ENCODE measurements at regions not wholly inside any gene's neighbourhood (a gene's known extent, or its start where the extent isn't known, plus 50 kb on each side); places are given as distances from the start of the nearest gene placed in this dataset.

- TF ChIP-seq SIN3A (IDR thresholded peaks at IDR 0.05; ENCODE audit: borderline replicate concordance, insufficient read depth, low read length), result no peak
- TF ChIP-seq REST (IDR thresholded peaks at IDR 0.05; ENCODE audit: insufficient read depth in 1 of 2, low read depth in 2 of 2, low read length in 2 of 2), result no peak
- TF ChIP-seq FOXP2 (optimal IDR thresholded peaks at IDR 0.05; ENCODE audit: borderline replicate concordance, extremely low read depth, extremely low read length, insufficient read depth), result no peak
- no peak for TF ChIP-seq POLR2AphosphoS5 (IDR thresholded peaks at IDR 0.05; ENCODE audit: low read depth, low read length)
- no peak for TF ChIP-seq TAF1 (IDR thresholded peaks at IDR 0.05; ENCODE audit: borderline replicate concordance, insufficient read depth, low read length)
Measured at GRCh38 chr18:39666541-39666940, 2100.9 kb upstream of the CELF4 start.

GRCh38 chr18:39661856-39662366 is 2096.3 kb upstream of the CELF4 start:
- TF ChIP-seq FOXP2 (optimal IDR thresholded peaks at IDR 0.05; ENCODE audit: borderline replicate concordance, extremely low read depth, extremely low read length, insufficient read depth) (no peak), REST (IDR thresholded peaks at IDR 0.05; ENCODE audit: insufficient read depth in 1 of 2, low read depth in 2 of 2, low read length in 2 of 2) (no peak), TAF1 (IDR thresholded peaks at IDR 0.05; ENCODE audit: borderline replicate concordance, insufficient read depth, low read length) (no peak), POLR2AphosphoS5 (IDR thresholded peaks at IDR 0.05; ENCODE audit: low read depth, low read length) (no peak), SIN3A (IDR thresholded peaks at IDR 0.05; ENCODE audit: borderline replicate concordance, insufficient read depth, low read length) (no peak)

GRCh38 chr18:39660141-39660540 is 2094.5 kb upstream of the CELF4 start:
- TF ChIP-seq FOXP2 (optimal IDR thresholded peaks at IDR 0.05; ENCODE audit: borderline replicate concordance, extremely low read depth, extremely low read length, insufficient read depth) (no peak), SIN3A (IDR thresholded peaks at IDR 0.05; ENCODE audit: borderline replicate concordance, insufficient read depth, low read length) (no peak), TAF1 (IDR thresholded peaks at IDR 0.05; ENCODE audit: borderline replicate concordance, insufficient read depth, low read length) (no peak), POLR2AphosphoS5 (IDR thresholded peaks at IDR 0.05; ENCODE audit: low read depth, low read length) (no peak), REST (IDR thresholded peaks at IDR 0.05; ENCODE audit: insufficient read depth in 1 of 2, low read depth in 2 of 2, low read length in 2 of 2) (no peak)

GRCh38 chr18:39655341-39655740 is 2089.7 kb upstream of the CELF4 start:
- TF ChIP-seq POLR2AphosphoS5 (IDR thresholded peaks at IDR 0.05; ENCODE audit: low read depth, low read length) (no peak), TAF1 (IDR thresholded peaks at IDR 0.05; ENCODE audit: borderline replicate concordance, insufficient read depth, low read length) (no peak), FOXP2 (optimal IDR thresholded peaks at IDR 0.05; ENCODE audit: borderline replicate concordance, extremely low read depth, extremely low read length, insufficient read depth) (no peak), SIN3A (IDR thresholded peaks at IDR 0.05; ENCODE audit: borderline replicate concordance, insufficient read depth, low read length) (no peak), REST (IDR thresholded peaks at IDR 0.05; ENCODE audit: insufficient read depth in 1 of 2, low read depth in 2 of 2, low read length in 2 of 2) (no peak)

GRCh38 chr18:39653221-39653620 is 2087.6 kb upstream of the CELF4 start:
- TF ChIP-seq SIN3A (IDR thresholded peaks at IDR 0.05; ENCODE audit: borderline replicate concordance, insufficient read depth, low read length) (no peak), TAF1 (IDR thresholded peaks at IDR 0.05; ENCODE audit: borderline replicate concordance, insufficient read depth, low read length) (no peak), POLR2AphosphoS5 (IDR thresholded peaks at IDR 0.05; ENCODE audit: low read depth, low read length) (no peak), REST (IDR thresholded peaks at IDR 0.05; ENCODE audit: insufficient read depth in 1 of 2, low read depth in 2 of 2, low read length in 2 of 2) (no peak), FOXP2 (optimal IDR thresholded peaks at IDR 0.05; ENCODE audit: borderline replicate concordance, extremely low read depth, extremely low read length, insufficient read depth) (no peak)

Data from PFSK-1 (cell line).